NCI-H2196 (cell line): ENCODE measurements at regions not wholly inside any gene's neighbourhood (a gene's known extent, or its start where the extent isn't known, plus 50 kb on each side); places are given as distances from the start of the nearest gene placed in this dataset.
"Not testable (repeated sequence)": the region's sequence is repeated elsewhere in the genome, so short reads cannot be mapped to it uniquely, and the experiment has no call there.

ENCODE experiments used
- DNase-seq: peaks from one replicate; lab custom pipeline; 2025; ENCODE audit not compliant: unreplicated experiment; lab: John Stamatoyannopoulos, UW

- not testable (repeated sequence) for DNase-seq
Observed at GRCh38 chr1:166685891-166686290, 153.4 kb upstream of the POGK start.

GRCh38 chr1:166690596-166690995 lies 148.7 kb upstream of the POGK start:
- DNase-seq: not testable (repeated sequence)

- no peak for DNase-seq
Observed at GRCh38 chr1:166691476-166691875, 147.8 kb upstream of the POGK start.

GRCh38 chr1:166692346-166692745 lies 146.9 kb upstream of the POGK start:
- DNase-seq: no peak

- no peak for DNase-seq
Observed at GRCh38 chr1:166693158-166693557, 146.1 kb upstream of the POGK start.

- DNase-seq: no peak
Observed at GRCh38 chr1:166693673-166694297, 145.5 kb upstream of the POGK start.

- no peak for DNase-seq
Observed at GRCh38 chr1:166695115-166695514, 144.2 kb upstream of the POGK start.

GRCh38 chr1:166695834-166696233 lies 143.4 kb upstream of the POGK start:
- DNase-seq: not testable (repeated sequence)

GRCh38 chr1:166698771-166699170 lies 140.5 kb upstream of the POGK start:
- no peak for DNase-seq

- no peak for DNase-seq
Observed at GRCh38 chr1:166699613-166700012, 139.7 kb upstream of the POGK start.

- DNase-seq: no peak
Observed at GRCh38 chr1:166700696-166701095, 138.6 kb upstream of the POGK start.

GRCh38 chr1:166701603-166702100 lies 137.6 kb upstream of the POGK start:
- no peak for DNase-seq

GRCh38 chr1:166703141-166703540 lies 136.1 kb upstream of the POGK start:
- DNase-seq: no peak

GRCh38 chr1:166703726-166704462 lies 135.4 kb upstream of the POGK start:
- no peak for DNase-seq

GRCh38 chr1:166705376-166706289 lies 133.6 kb upstream of the POGK start:
- no peak for DNase-seq

GRCh38 chr1:166716620-166717019 lies 122.7 kb upstream of the POGK start:
- no peak for DNase-seq

- no peak for DNase-seq
Observed at GRCh38 chr1:166721145-166721544, 118.1 kb upstream of the POGK start.

- no peak for DNase-seq
Observed at GRCh38 chr1:166730299-166730888, 108.9 kb upstream of the POGK start.

GRCh38 chr1:166738140-166738539 lies 101.1 kb upstream of the POGK start:
- no peak for DNase-seq

GRCh38 chr1:166738873-166739272 lies 100.4 kb upstream of the POGK start:
- DNase-seq: no peak

GRCh38 chr1:166740668-166741276 lies 98.5 kb upstream of the POGK start:
- no peak for DNase-seq
